ENCODE measurements at regions not wholly inside any gene's neighbourhood (a gene's known extent, or its start where the extent isn't known, plus 50 kb on each side); places are given as distances from the start of the nearest gene placed in this dataset.

- no peaks in the 10 kb centered on the region for H3F3A ChIP-seq (ENCODE audit: low read depth)
- H3K4me1 ChIP-seq (ENCODE audit: insufficient read depth, low read length, poor library complexity, severe bottlenecking), result no peaks in the 10 kb centered on the region
- H3K4me3 ChIP-seq (ENCODE audit: low read length, poor library complexity, severe bottlenecking), result no peak overlapping the region
- no peaks in the 10 kb centered on the region for H3K9me2 ChIP-seq (replicated peaks; ENCODE audit: low read depth, low read length)
- no peaks in the 10 kb centered on the region for H4K20me1 ChIP-seq (ENCODE audit: insufficient read depth, low read length, poor library complexity, severe bottlenecking)
- no peaks in the 10 kb centered on the region for H3K27me3 ChIP-seq (ENCODE audit: insufficient read depth, low read length, poor library complexity, severe bottlenecking)
- TF ChIP-seq EZH2phosphoT487 (IDR thresholded peaks at IDR 0.05; ENCODE audit: borderline replicate concordance) (no peak), CTCF (conservative IDR thresholded peaks at IDR 0.05; ENCODE audit: low read length) (no peak)
- H3K79me2 ChIP-seq (ENCODE audit: insufficient read depth, low read length), result no peaks in the 10 kb centered on the region
- H3K4me2 ChIP-seq (ENCODE audit: low read depth, low read length, poor library complexity, severe bottlenecking), result no peak overlapping the region
- no peak overlapping the region for H2AFZ ChIP-seq (ENCODE audit: low read length)
- no peaks in the 10 kb centered on the region for H3K9me3 ChIP-seq (ENCODE audit: insufficient read depth, low read depth, low read length)
- H3K9ac ChIP-seq (ENCODE audit: low read depth, low read length, poor library complexity, severe bottlenecking), result no peak overlapping the region
- H3K36me3 ChIP-seq (ENCODE audit: insufficient read depth, low read length), result no peaks in the 10 kb centered on the region
These were observed 151.6 kb upstream of the UNC5B start for GRCh38 chr10:71060476-71061426.

- Histone ChIP-seq H3K79me2 (ENCODE audit: insufficient read depth, low read length) (no peaks in the 10 kb centered on the region), H3K27me3 (ENCODE audit: insufficient read depth, low read length, poor library complexity, severe bottlenecking) (no peaks in the 10 kb centered on the region), H3F3A (ENCODE audit: low read depth) (no peaks in the 10 kb centered on the region), H4K20me1 (ENCODE audit: insufficient read depth, low read length, poor library complexity, severe bottlenecking) (no peaks in the 10 kb centered on the region), H3K4me2 (ENCODE audit: low read depth, low read length, poor library complexity, severe bottlenecking) (no peak overlapping the region), H3K9me3 (ENCODE audit: insufficient read depth, low read depth, low read length) (no peaks in the 10 kb centered on the region), H3K4me3 (ENCODE audit: low read length, poor library complexity, severe bottlenecking) (no peak overlapping the region), H3K36me3 (ENCODE audit: insufficient read depth, low read length) (no peaks in the 10 kb centered on the region), H3K4me1 (ENCODE audit: insufficient read depth, low read length, poor library complexity, severe bottlenecking) (no peaks in the 10 kb centered on the region), H3K9ac (ENCODE audit: low read depth, low read length, poor library complexity, severe bottlenecking) (no peak overlapping the region), H3K9me2 (replicated peaks; ENCODE audit: low read depth, low read length) (no peaks in the 10 kb centered on the region), H2AFZ (ENCODE audit: low read length) (no peak overlapping the region)
- no peak for TF ChIP-seq CTCF (conservative IDR thresholded peaks at IDR 0.05; ENCODE audit: low read length)
- no peak for TF ChIP-seq EZH2phosphoT487 (IDR thresholded peaks at IDR 0.05; ENCODE audit: borderline replicate concordance)
These were observed 150.9 kb upstream of the UNC5B start for GRCh38 chr10:71061472-71061871.

GRCh38 chr10:71062156-71062555, 150.2 kb upstream of the UNC5B start:
- Histone ChIP-seq H3K9ac (ENCODE audit: low read depth, low read length, poor library complexity, severe bottlenecking) (no peak overlapping the region), H3K36me3 (ENCODE audit: insufficient read depth, low read length) (no peaks in the 10 kb centered on the region), H2AFZ (ENCODE audit: low read length) (no peak overlapping the region), H3F3A (ENCODE audit: low read depth) (no peaks in the 10 kb centered on the region), H3K4me2 (ENCODE audit: low read depth, low read length, poor library complexity, severe bottlenecking) (no peak overlapping the region), H3K9me3 (ENCODE audit: insufficient read depth, low read depth, low read length) (no peaks in the 10 kb centered on the region), H3K27me3 (ENCODE audit: insufficient read depth, low read length, poor library complexity, severe bottlenecking) (no peaks in the 10 kb centered on the region), H4K20me1 (ENCODE audit: insufficient read depth, low read length, poor library complexity, severe bottlenecking) (no peaks in the 10 kb centered on the region), H3K79me2 (ENCODE audit: insufficient read depth, low read length) (no peaks in the 10 kb centered on the region), H3K4me3 (ENCODE audit: low read length, poor library complexity, severe bottlenecking) (no peak overlapping the region), H3K9me2 (replicated peaks; ENCODE audit: low read depth, low read length) (no peaks in the 10 kb centered on the region), H3K4me1 (ENCODE audit: insufficient read depth, low read length, poor library complexity, severe bottlenecking) (no peaks in the 10 kb centered on the region)
- TF ChIP-seq CTCF (conservative IDR thresholded peaks at IDR 0.05; ENCODE audit: low read length) (no peak), EZH2phosphoT487 (IDR thresholded peaks at IDR 0.05; ENCODE audit: borderline replicate concordance) (no peak)

Measured in Loucy (cell line).